T-cell (primary cell): ENCODE measurements at regions not wholly inside any gene's neighbourhood (a gene's known extent, or its start where the extent isn't known, plus 50 kb on each side); places are given as distances from the start of the nearest gene placed in this dataset.

Experiments used
- ATAC-seq, 4 experiments: fragments of 200-7000 bp in 3 of 4; fragments of 150-1000 bp in 1 of 4; cut with Tn5 transposase; replicated peaks in 1 of 4; 1 replicate in 3 of 4; 2 replicates in 1 of 4; pipeline ENCODE4 v1.10.0; 2021; ENCODE audit warnings: moderate library complexity in 3 of 4, mild to moderate bottlenecking in 2 of 4, moderate number of reproducible peaks in 1 of 4
- CTCF ChIA-PET, 2 donors: fragments of 300-600 bp; sonication (Branson Sonifier 250); formaldehyde crosslinking; loops; one replicate each; lab custom pipeline; 2022; ENCODE audit warnings: antibody characterized with exemption in 2 of 2; lab: Charles Lee
- POLR2A ChIA-PET, 2 donors: fragments of 300-600 bp; sonication (Branson Sonifier 250); formaldehyde crosslinking; loops; one replicate each; lab custom pipeline; 2022; ENCODE audit warnings: antibody characterized with exemption in 2 of 2; lab: Charles Lee
- DNase-seq, 35 experiments: peaks; one replicate each; pipeline versions ENCODE4 v3.0.0 to v3.0.0-alpha.2; 2013 to 2023
- H3K27ac ChIP-seq: one replicate; pipeline ENCODE4 v1.5.1; 2013; ENCODE audit warnings: low read length
- H3K27me3 ChIP-seq, 2 experiments: replicated peaks in 1 of 2; 1 replicate in 1 of 2; 2 replicates in 1 of 2; pipeline versions ENCODE4 v1.6.1 to v1.7.0; 2013; ENCODE audit warnings: low read length in 1 of 2, mixed read lengths in 1 of 2; ENCODE audit not compliant: control insufficient read depth in 2 of 2, insufficient read depth in 2 of 2; ENCODE audit errors: extremely low read depth in 1 of 2
- H3K36me3 ChIP-seq, 2 donors: 1 replicate in 1 of 2; 2 replicates in 1 of 2; pipeline versions ENCODE4 v1.6.1 to v1.7.0; 2013; ENCODE audit warnings: low read length in 1 of 2; ENCODE audit not compliant: control insufficient read depth in 2 of 2, insufficient read depth in 1 of 2; ENCODE audit errors: extremely low read depth in 1 of 2
- H3K4me1 ChIP-seq, 2 experiments: 1 replicate in 1 of 2; 2 replicates in 1 of 2; pipeline versions ENCODE4 v1.6.1 to v1.7.0; 2013; ENCODE audit warnings: low read length in 2 of 2, mixed read lengths in 1 of 2; ENCODE audit not compliant: insufficient read depth in 2 of 2, control insufficient read depth in 1 of 2; ENCODE audit errors: extremely low read depth in 1 of 2
- H3K4me3 ChIP-seq, 2 donors: 1 replicate in 1 of 2; 2 replicates in 1 of 2; pipeline versions ENCODE4 v1.5.1 to v1.7.0; 2013; ENCODE audit warnings: mild to moderate bottlenecking in 2 of 2, low read length in 1 of 2, moderate library complexity in 1 of 2; ENCODE audit not compliant: control insufficient read depth in 1 of 2; ENCODE audit errors: extremely low read depth in 1 of 2
- H3K9me3 ChIP-seq: 2 replicates; pipeline ENCODE4 v1.7.0; 2013
- H3K27ac Mint-ChIP-seq, 2 donors: one replicate each; pipeline ENCODE4 v1.8.0; 2020 to 2021; ENCODE audit warnings: mild to moderate bottlenecking in 2 of 2, mixed read lengths in 2 of 2
- H3K27me3 Mint-ChIP-seq, 2 donors: one replicate each; pipeline ENCODE4 v1.8.0; 2021 to 2022; ENCODE audit warnings: mixed read lengths in 2 of 2
- H3K36me3 Mint-ChIP-seq: one replicate; pipeline ENCODE4 v1.8.0; 2021; ENCODE audit warnings: mixed read lengths
- H3K4me1 Mint-ChIP-seq, 3 donors: one replicate each; pipeline ENCODE4 v1.8.0; 2020 to 2022; ENCODE audit warnings: mixed read lengths in 3 of 3, mild to moderate bottlenecking in 1 of 3
- H3K4me3 Mint-ChIP-seq, 3 donors: one replicate each; pipeline ENCODE4 v1.8.0; 2020 to 2022; ENCODE audit warnings: mild to moderate bottlenecking in 3 of 3, mixed read lengths in 3 of 3, moderate library complexity in 3 of 3
- H3K9me3 Mint-ChIP-seq, 3 donors: one replicate each; pipeline ENCODE4 v1.8.0; 2020 to 2022; ENCODE audit warnings: mixed read lengths in 3 of 3
- WGBS: methylation state at CpG from one replicate; pipeline ENCODE4 v1.1.5; 2013; ENCODE audit warnings: missing lambda C conversion rate; ENCODE audit not compliant: insufficient coverage; 5-methylcytosine and 5-hydroxymethylcytosine counted together

GRCh38 chr1:113226148-113226547, 153.2 kb downstream of the LRIG2 start:
- Histone ChIP-seq H3K36me3 (no peaks in the 10 kb centered on the region), H3K27ac (no peak overlapping the region), H3K4me1 (no peaks in the 10 kb centered on the region), H3K4me3 (no peak overlapping the region), H3K9me3 (no peaks in the 10 kb centered on the region), H3K27me3 (peaks cover 0 to 10% of the 10 kb centered on the region in 2 experiments)
- no peaks in the 10 kb centered on the region for H3K4me1 Mint-ChIP-seq
- 42% methylated on average over 4 of the region's 10 CpGs for WGBS
- H3K9me3 Mint-ChIP-seq, result no peaks in the 10 kb centered on the region
- H3K27me3 Mint-ChIP-seq, result peaks cover 9 to 18% of the 10 kb centered on the region in 2 donors
- no peak for DNase-seq
- no peaks in the 10 kb centered on the region for H3K36me3 Mint-ChIP-seq
- H3K4me3 Mint-ChIP-seq, result no peak overlapping the region
- POLR2A ChIA-PET, result interaction anchor here in 1 of 2 donors (0.6 kb wide), 1 partner anchor 12 kb away, joined by 3 read pairs; no protein-coding TSS in a partner anchor
- no peak for ATAC-seq
- H3K27ac Mint-ChIP-seq, result no peak overlapping the region
- CTCF ChIA-PET, result interaction anchor here (0.7 to 1.0 kb wide), 2 partner anchors 47 to 391 kb away, joined by 3 read pairs; no protein-coding TSS in a partner anchor

DNA sequence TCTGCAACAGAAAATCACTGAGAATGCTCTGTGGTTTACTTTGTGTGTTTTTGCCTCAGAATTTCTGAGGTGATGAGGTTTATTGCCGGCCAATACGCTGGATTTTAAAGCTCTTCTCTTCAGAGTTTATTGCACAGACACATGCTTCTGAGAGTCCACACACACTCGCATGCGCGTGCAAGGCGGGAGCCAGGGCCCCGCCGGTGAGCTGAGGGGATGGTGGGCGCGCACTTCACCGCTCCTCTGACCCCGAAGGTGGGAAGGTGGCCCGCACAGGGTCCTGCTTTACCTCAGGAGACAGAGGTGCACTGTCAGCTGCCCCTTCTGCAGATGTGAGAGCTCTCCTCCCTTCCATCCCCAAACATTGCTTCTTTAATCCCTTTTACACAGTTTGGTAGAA, 158.4 kb upstream of the MAGI3 start:
- POLR2A ChIA-PET, result no interaction called here
- Histone ChIP-seq H3K27ac (no peak overlapping the region), H3K36me3 (no peaks in the 10 kb centered on the region), H3K27me3 (peaks cover 0 to 6% of the 10 kb centered on the region in 2 experiments), H3K4me3 (no peak overlapping the region), H3K9me3 (no peaks in the 10 kb centered on the region), H3K4me1 (no peaks in the 10 kb centered on the region)
- peaks cover 2 to 15% of the 10 kb centered on the region in 2 donors for H3K27me3 Mint-ChIP-seq
- no peaks in the 10 kb centered on the region for H3K36me3 Mint-ChIP-seq
- H3K27ac Mint-ChIP-seq, result no peak overlapping the region
- ATAC-seq (no peak), DNase-seq (no peak)
- H3K4me1 Mint-ChIP-seq, result no peaks in the 10 kb centered on the region
- no peak overlapping the region for H3K4me3 Mint-ChIP-seq
- WGBS, result 92% methylated on average over 10 of the region's 13 CpGs
- CTCF ChIA-PET, result no interaction called here
- H3K9me3 Mint-ChIP-seq, result no peaks in the 10 kb centered on the region

DNA sequence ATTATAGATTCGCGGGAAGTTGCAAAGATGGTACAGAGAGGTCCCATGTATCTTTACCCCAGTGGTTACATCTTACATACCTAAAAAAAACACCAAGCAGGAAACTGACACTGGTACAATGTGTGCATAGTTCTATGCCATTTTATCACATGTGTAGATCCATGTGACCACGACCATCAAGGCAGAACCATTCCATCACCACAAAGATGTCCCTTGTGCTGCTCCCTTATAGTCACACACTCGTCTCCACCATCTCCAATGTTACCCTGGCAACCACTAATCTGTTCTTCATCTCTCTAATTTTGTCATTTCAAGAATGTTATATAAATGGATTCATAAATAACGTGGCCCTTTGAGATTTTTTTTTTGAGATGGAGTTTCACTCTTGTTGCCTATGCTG, 156.9 kb upstream of the MAGI3 start:
- Mint-ChIP-seq H3K4me3 (no peak overlapping the region), H3K36me3 (no peaks in the 10 kb centered on the region), H3K27ac (no peak overlapping the region), H3K9me3 (no peaks in the 10 kb centered on the region), H3K27me3 (peaks cover 0 to 7% of the 10 kb centered on the region in 2 donors), H3K4me1 (no peaks in the 10 kb centered on the region)
- Histone ChIP-seq H3K27me3 (peaks cover 0 to 6% of the 10 kb centered on the region in 2 experiments), H3K4me3 (no peak overlapping the region), H3K9me3 (no peaks in the 10 kb centered on the region), H3K27ac (no peak overlapping the region), H3K4me1 (no peaks in the 10 kb centered on the region), H3K36me3 (no peaks in the 10 kb centered on the region)
- ATAC-seq, result no peak
- ChIA-PET POLR2A (no interaction called here), CTCF (no interaction called here)
- DNase-seq, result no peak
- WGBS, result no CpG with 5 or more reads among the region's 5 CpGs

DNA sequence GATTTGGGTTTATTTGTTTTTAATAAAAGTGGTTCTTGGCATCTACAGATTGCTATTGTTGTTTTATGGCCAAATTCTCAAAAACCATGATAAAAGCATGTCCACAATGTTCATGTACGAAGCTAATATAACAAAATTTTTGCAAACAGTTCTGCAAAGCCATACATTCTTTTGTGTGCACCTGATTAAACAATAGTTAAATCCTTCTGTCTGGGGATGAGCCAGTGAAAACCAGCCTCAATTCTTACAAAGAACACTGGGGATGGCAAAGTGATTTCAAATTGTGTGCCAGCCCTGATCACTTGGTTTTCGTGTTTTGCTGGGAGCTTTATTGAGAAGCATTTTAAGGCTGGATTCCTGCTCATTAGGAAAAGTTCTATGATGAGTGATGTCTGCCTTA, 149.1 kb upstream of the MAGI3 start:
- Histone ChIP-seq H3K4me3 (no peak overlapping the region), H3K9me3 (no peaks in the 10 kb centered on the region), H3K36me3 (no peaks in the 10 kb centered on the region), H3K4me1 (no peaks in the 10 kb centered on the region), H3K27me3 (peaks cover 0 to 2% of the 10 kb centered on the region in 2 experiments), H3K27ac (no peak overlapping the region)
- ATAC-seq (no peak), DNase-seq (no peak)
- 72% methylated on average over 2 of the region's 2 CpGs for WGBS
- no peaks in the 10 kb centered on the region for H3K4me1 Mint-ChIP-seq
- POLR2A ChIA-PET, result no interaction called here
- peaks cover 9 to 10% of the 10 kb centered on the region in 2 donors for H3K27me3 Mint-ChIP-seq
- CTCF ChIA-PET, result no interaction called here
- H3K9me3 Mint-ChIP-seq, result no peaks in the 10 kb centered on the region
- no peak overlapping the region for H3K4me3 Mint-ChIP-seq
- H3K36me3 Mint-ChIP-seq, result no peaks in the 10 kb centered on the region
- no peak overlapping the region for H3K27ac Mint-ChIP-seq

GRCh38 chr1:113242481-113242880, 147.8 kb upstream of the MAGI3 start:
- H3K9me3 Mint-ChIP-seq, result no peaks in the 10 kb centered on the region
- no peak overlapping the region for H3K4me3 ChIP-seq
- peaks cover 10 to 12% of the 10 kb centered on the region in 2 donors for H3K27me3 Mint-ChIP-seq
- no peaks in the 10 kb centered on the region for H3K4me1 ChIP-seq
- no peaks in the 10 kb centered on the region for H3K9me3 ChIP-seq
- no peaks in the 10 kb centered on the region for H3K27me3 ChIP-seq
- no peak overlapping the region for H3K4me3 Mint-ChIP-seq
- H3K27ac Mint-ChIP-seq, result no peak overlapping the region
- CTCF ChIA-PET, result no interaction called here
- no peaks in the 10 kb centered on the region for H3K36me3 ChIP-seq
- ATAC-seq (no peak), DNase-seq (no peak)
- POLR2A ChIA-PET, result no interaction called here
- H3K36me3 Mint-ChIP-seq, result no peaks in the 10 kb centered on the region
- H3K27ac ChIP-seq, result no peak overlapping the region
- H3K4me1 Mint-ChIP-seq, result no peaks in the 10 kb centered on the region
- WGBS, result 87% methylated on average over 4 of the region's 5 CpGs

DNA sequence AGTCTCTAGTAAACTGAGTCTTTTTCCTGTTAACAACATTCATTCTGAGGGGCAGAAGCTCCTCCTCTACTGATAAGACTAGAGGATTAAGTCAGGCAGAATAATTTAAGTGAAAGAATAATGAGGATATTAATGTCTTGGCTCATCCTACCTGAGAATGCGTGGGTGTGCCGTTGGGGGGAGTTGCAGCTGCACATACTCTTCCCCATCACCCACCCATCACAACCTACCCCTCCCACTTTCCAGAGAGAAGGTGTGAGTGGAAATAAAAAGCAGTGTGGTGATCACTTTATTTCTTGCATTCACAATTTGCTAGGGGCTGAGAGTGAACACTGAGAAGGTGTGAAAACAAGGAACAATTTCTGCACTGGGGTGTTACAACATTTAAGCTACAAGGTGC, 146.8 kb upstream of the MAGI3 start:
- Histone ChIP-seq H3K4me1 (no peaks in the 10 kb centered on the region), H3K36me3 (no peaks in the 10 kb centered on the region), H3K27ac (no peak overlapping the region), H3K4me3 (no peak overlapping the region), H3K9me3 (no peaks in the 10 kb centered on the region), H3K27me3 (no peaks in the 10 kb centered on the region)
- no peaks in the 10 kb centered on the region for H3K9me3 Mint-ChIP-seq
- no peaks in the 10 kb centered on the region for H3K36me3 Mint-ChIP-seq
- no peak overlapping the region for H3K27ac Mint-ChIP-seq
- WGBS, result no CpG with 5 or more reads among the region's 2 CpGs
- ChIA-PET CTCF (no interaction called here), POLR2A (no interaction called here)
- ATAC-seq (no peak), DNase-seq (no peak)
- no peaks in the 10 kb centered on the region for H3K4me1 Mint-ChIP-seq
- H3K27me3 Mint-ChIP-seq, result peaks cover 10 to 12% of the 10 kb centered on the region in 2 donors
- no peak overlapping the region for H3K4me3 Mint-ChIP-seq
